ENCODE measurements at regions not wholly inside any gene's neighbourhood (a gene's known extent, or its start where the extent isn't known, plus 50 kb on each side); places are given as distances from the start of the nearest gene placed in this dataset.

DNA sequence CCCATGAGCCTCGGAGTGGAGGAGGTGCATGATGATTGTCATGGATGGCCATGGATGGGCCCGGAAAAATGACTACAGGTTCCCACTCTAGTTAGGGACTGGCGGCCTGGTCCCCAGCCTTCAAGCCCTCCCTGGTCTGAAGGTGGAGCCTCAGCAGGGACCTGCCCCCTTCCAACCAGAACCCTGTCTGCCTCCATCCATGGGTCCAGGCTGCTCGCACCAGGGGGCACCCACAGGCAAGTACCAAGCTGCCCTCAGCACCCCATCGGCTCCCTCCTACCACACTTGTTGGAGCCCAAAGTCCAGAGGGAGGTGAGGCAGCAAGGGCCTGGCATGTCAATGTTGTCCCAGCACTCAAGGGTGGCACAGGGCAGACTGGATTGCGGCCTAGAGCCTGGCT, 2468.6 kb downstream of the PCDH7 start:
- TF ChIP-seq, protein P1, sequence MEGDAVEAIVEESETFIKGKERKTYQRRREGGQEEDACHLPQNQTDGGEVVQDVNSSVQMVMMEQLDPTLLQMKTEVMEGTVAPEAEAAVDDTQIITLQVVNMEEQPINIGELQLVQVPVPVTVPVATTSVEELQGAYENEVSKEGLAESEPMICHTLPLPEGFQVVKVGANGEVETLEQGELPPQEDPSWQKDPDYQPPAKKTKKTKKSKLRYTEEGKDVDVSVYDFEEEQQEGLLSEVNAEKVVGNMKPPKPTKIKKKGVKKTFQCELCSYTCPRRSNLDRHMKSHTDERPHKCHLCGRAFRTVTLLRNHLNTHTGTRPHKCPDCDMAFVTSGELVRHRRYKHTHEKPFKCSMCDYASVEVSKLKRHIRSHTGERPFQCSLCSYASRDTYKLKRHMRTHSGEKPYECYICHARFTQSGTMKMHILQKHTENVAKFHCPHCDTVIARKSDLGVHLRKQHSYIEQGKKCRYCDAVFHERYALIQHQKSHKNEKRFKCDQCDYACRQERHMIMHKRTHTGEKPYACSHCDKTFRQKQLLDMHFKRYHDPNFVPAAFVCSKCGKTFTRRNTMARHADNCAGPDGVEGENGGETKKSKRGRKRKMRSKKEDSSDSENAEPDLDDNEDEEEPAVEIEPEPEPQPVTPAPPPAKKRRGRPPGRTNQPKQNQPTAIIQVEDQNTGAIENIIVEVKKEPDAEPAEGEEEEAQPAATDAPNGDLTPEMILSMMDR (conservative IDR thresholded peaks at IDR 0.05; ENCODE audit: low read depth, low read length), result no peak
- TF ChIP-seq EZH2 (IDR thresholded peaks at IDR 0.05; ENCODE audit: low read length, unreplicated experiment) (no peak), EZH2phosphoT487 (IDR thresholded peaks at IDR 0.05; ENCODE audit: borderline replicate concordance, low read length) (no peak)
